GM18502 (cell line): ENCODE measurements at regions not wholly inside any gene's neighbourhood (a gene's known extent, or its start where the extent isn't known, plus 50 kb on each side); places are given as distances from the start of the nearest gene placed in this dataset.

Experiments
- ATAC-seq: cut with Tn5 transposase; IDR thresholded peaks from one replicate; pipeline ENCODE4 v1.9.1; 2021; ENCODE audit warnings: mild to moderate bottlenecking; ENCODE audit not compliant: unreplicated experiment, poor library complexity

GRCh38 chr2:12221584-12221983, 475.2 kb downstream of the LPIN1 start:
- ATAC-seq = no peak

- ATAC-seq = no peak
These were observed 476.1 kb downstream of the LPIN1 start for GRCh38 chr2:12222554-12222953.

- ATAC-seq = no peak
These were observed 477.3 kb downstream of the LPIN1 start for GRCh38 chr2:12223732-12224131.

GRCh38 chr2:12226653-12227052, 480.2 kb downstream of the LPIN1 start:
- no peak for ATAC-seq

GRCh38 chr2:12227941-12228608, 481.6 kb downstream of the LPIN1 start:
- no peak for ATAC-seq

- no peak for ATAC-seq
These were observed 484.9 kb downstream of the LPIN1 start for GRCh38 chr2:12231288-12231687.

- ATAC-seq = no peak
These were observed 483.9 kb upstream of the TRIB2 start for GRCh38 chr2:12232876-12233275.

GRCh38 chr2:12236136-12236844, 480.4 kb upstream of the TRIB2 start:
- no peak for ATAC-seq

- no peak for ATAC-seq
These were observed 476.5 kb upstream of the TRIB2 start for GRCh38 chr2:12240206-12240605.

GRCh38 chr2:12243381-12243780, 473.4 kb upstream of the TRIB2 start:
- no peak for ATAC-seq

GRCh38 chr2:12244070-12244469, 472.7 kb upstream of the TRIB2 start:
- ATAC-seq = no peak

- no peak for ATAC-seq
These were observed 465.6 kb upstream of the TRIB2 start for GRCh38 chr2:12251121-12251520.

- ATAC-seq = no peak
These were observed 465.0 kb upstream of the TRIB2 start for GRCh38 chr2:12251749-12252148.

- ATAC-seq = no peak
These were observed 463.5 kb upstream of the TRIB2 start for GRCh38 chr2:12253167-12253778.

GRCh38 chr2:12254280-12254860, 462.4 kb upstream of the TRIB2 start:
- ATAC-seq = no peak

- no peak for ATAC-seq
These were observed 460.5 kb upstream of the TRIB2 start for GRCh38 chr2:12256206-12256605.

GRCh38 chr2:12257476-12257875, 459.3 kb upstream of the TRIB2 start:
- ATAC-seq = no peak

GRCh38 chr2:12259493-12259892, 457.2 kb upstream of the TRIB2 start:
- ATAC-seq = no peak

- peak; percentile 20 for ATAC-seq
These were observed 454.6 kb upstream of the TRIB2 start for GRCh38 chr2:12261986-12262680.

GRCh38 chr2:12262681-12263436, 453.9 kb upstream of the TRIB2 start:
- ATAC-seq = peak; percentile 68
